ENCODE measurements at regions not wholly inside any gene's neighbourhood (a gene's known extent, or its start where the extent isn't known, plus 50 kb on each side); places are given as distances from the start of the nearest gene placed in this dataset.

DNA sequence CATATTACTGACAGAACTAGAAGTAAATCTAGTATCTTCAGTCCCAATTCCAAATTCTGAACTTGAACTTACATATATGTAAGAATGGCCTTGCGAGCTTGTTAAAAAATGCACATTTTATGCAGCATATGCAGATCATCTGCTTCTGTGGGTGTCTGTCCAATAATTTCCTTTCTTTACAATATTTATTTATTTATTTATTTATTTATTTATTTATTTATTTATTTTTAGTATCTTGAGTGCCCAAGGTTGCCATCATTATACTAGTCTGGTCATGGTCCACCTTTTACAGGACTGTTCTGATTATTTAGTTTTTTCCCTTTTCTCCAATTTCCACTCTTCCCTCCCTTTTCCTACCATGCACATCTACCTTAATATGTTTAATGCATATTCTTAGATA lies 528.4 kb downstream of the COL12A1 start:
- H3K9me3 ChIP-seq (ENCODE audit: control insufficient read depth, low read length), result no peaks in the 10 kb centered on the region
- no peaks in the 10 kb centered on the region for H3K4me1 ChIP-seq (ENCODE audit: control insufficient read depth in 1 of 2, insufficient read depth in 2 of 2, low read length in 2 of 2)
- DNase-seq (no peak), ATAC-seq (ENCODE audit: low FRiP score) (no peak)
- no peak overlapping the region for H3K27ac ChIP-seq (ENCODE audit: low read depth in 1 of 2, low read length in 2 of 2)
- H3K27me3 ChIP-seq (ENCODE audit: control insufficient read depth in 1 of 2, insufficient read depth in 2 of 2, low read length in 1 of 2), result no peaks in the 10 kb centered on the region
- intact Hi-C loops (cut with DNase I), result loop anchor here in 1 of 2 donors (10.0 kb wide), 1 partner anchor 527 kb away; the partner anchor contains the start of gene COL12A1
- H3K36me3 ChIP-seq (ENCODE audit: control insufficient read depth in 1 of 2, insufficient read depth in 2 of 2, low read length in 1 of 2), result no peaks in the 10 kb centered on the region
- H3K4me3 ChIP-seq (ENCODE audit: low read length in 2 of 2), result no peak overlapping the region
- WGBS, 2 donors, result 42 to 98% methylated on average over 1 of the region's 1 CpG

DNA sequence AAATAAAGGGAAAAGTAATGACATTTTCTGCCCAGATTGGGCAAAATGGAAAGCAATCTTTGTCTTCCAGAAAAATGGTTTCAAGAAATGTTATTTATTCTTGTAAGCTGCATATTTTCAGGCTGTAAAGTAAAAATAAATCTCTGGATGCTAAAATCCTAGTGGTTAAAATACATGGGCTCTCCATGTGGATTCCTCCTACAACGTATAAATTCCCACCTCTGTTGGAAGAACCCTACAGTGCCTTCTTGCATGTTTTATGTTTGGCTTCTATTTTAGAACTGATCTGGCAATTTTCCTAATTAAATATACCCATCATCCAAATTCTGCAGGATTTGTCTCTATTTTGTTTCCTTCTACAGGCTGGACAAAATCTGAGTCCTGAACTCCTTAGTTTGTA lies 528.9 kb downstream of the COL12A1 start:
- ATAC-seq (ENCODE audit: low FRiP score) (no peak), DNase-seq (no peak)
- H3K27me3 ChIP-seq (ENCODE audit: control insufficient read depth in 1 of 2, insufficient read depth in 2 of 2, low read length in 1 of 2), result no peaks in the 10 kb centered on the region
- no peak overlapping the region for H3K27ac ChIP-seq (ENCODE audit: low read depth in 1 of 2, low read length in 2 of 2)
- intact Hi-C loops (cut with DNase I), result loop anchor here in 1 of 2 donors (10.0 kb wide), 1 partner anchor 528 kb away; the partner anchor contains the start of gene COL12A1
- H3K4me1 ChIP-seq (ENCODE audit: control insufficient read depth in 1 of 2, insufficient read depth in 2 of 2, low read length in 2 of 2), result no peaks in the 10 kb centered on the region
- WGBS, 2 donors, result 0 to 11% methylated on average over 1 of the region's 1 CpG
- no peaks in the 10 kb centered on the region for H3K9me3 ChIP-seq (ENCODE audit: control insufficient read depth, low read length)
- no peaks in the 10 kb centered on the region for H3K36me3 ChIP-seq (ENCODE audit: control insufficient read depth in 1 of 2, insufficient read depth in 2 of 2, low read length in 1 of 2)
- H3K4me3 ChIP-seq (ENCODE audit: low read length in 2 of 2), result no peak overlapping the region

DNA sequence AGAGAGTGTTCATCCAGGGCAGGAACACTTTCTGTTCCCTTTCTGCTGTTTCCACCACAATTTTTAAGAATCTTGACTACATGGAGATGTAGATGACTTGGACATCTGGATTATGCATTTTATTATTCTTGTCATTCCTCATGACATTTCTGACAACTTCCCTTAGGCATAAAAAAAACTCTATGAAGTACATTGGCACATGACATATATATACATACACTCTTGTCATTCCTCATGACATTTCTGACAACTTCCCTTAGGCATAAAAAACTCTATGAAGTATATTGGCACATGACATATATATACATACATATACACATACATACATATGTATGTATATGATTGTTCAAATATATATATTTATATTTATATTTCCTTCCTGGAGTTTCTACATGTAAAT lies 531.5 kb downstream of the COL12A1 start:
- no peaks in the 10 kb centered on the region for H3K36me3 ChIP-seq (ENCODE audit: control insufficient read depth in 1 of 2, insufficient read depth in 2 of 2, low read length in 1 of 2)
- H3K27ac ChIP-seq (ENCODE audit: low read depth in 1 of 2, low read length in 2 of 2), result no peak overlapping the region
- no peak for DNase-seq
- intact Hi-C loops (cut with DNase I), result loop anchor here (5.0 to 10.0 kb wide), 2 partner anchors 67 to 530 kb away; partner anchors contain the start of gene COL12A1 (in 1 of the 2)
- no peak overlapping the region for H3K4me3 ChIP-seq (ENCODE audit: low read length in 2 of 2)
- H3K4me1 ChIP-seq (ENCODE audit: control insufficient read depth in 1 of 2, insufficient read depth in 2 of 2, low read length in 2 of 2), result peaks cover 3% of the 10 kb centered on the region in 2 donors
- H3K27me3 ChIP-seq (ENCODE audit: control insufficient read depth in 1 of 2, insufficient read depth in 2 of 2, low read length in 1 of 2), result no peaks in the 10 kb centered on the region
- no peaks in the 10 kb centered on the region for H3K9me3 ChIP-seq (ENCODE audit: control insufficient read depth, low read length)
- ATAC-seq (ENCODE audit: low FRiP score), result no peak

DNA sequence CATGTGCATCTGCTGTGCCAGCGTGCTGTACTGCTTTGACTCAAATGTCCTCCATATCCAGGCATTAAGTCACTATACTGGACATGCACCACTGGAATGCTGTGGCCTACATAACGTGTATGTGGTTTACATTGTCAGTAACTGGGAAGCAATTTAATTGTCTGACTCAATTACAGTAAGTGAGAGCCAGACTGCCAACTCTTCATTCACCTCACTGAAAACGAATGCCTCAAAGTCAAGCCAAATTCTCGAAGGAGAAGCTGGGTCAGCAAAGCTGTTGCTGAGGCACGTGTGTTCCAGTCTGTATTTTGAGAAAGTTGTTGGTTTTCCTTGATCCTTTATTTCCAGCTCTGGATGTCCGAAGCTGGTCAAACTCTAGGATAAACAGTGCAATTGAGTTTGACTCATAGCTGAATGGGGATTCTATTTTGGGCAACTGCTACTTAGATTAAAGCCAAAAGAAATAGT lies 534.3 kb downstream of the COL12A1 start:
- 1 to 5% methylated on average over 6 of the region's 6 CpGs for WGBS, 2 donors
- DNase-seq, result no peak
- intact Hi-C loops (cut with DNase I), result loop anchor here (5.0 to 10.0 kb wide), 2 partner anchors 64 to 533 kb away; partner anchors contain the start of gene COL12A1 (in 1 of the 2)
- Histone ChIP-seq H3K4me3 (ENCODE audit: low read length in 2 of 2) (no peak overlapping the region), H3K9me3 (ENCODE audit: control insufficient read depth, low read length) (no peaks in the 10 kb centered on the region), H3K27ac (ENCODE audit: low read depth in 1 of 2, low read length in 2 of 2) (peak overlapping the region; percentile 43 to 86), H3K36me3 (ENCODE audit: control insufficient read depth in 1 of 2, insufficient read depth in 2 of 2, low read length in 1 of 2) (no peaks in the 10 kb centered on the region), H3K27me3 (ENCODE audit: control insufficient read depth in 1 of 2, insufficient read depth in 2 of 2, low read length in 1 of 2) (no peaks in the 10 kb centered on the region), H3K4me1 (ENCODE audit: control insufficient read depth in 1 of 2, insufficient read depth in 2 of 2, low read length in 2 of 2) (peaks cover 3% of the 10 kb centered on the region in 2 donors)
- peak; percentile 74 for ATAC-seq (ENCODE audit: low FRiP score)

DNA sequence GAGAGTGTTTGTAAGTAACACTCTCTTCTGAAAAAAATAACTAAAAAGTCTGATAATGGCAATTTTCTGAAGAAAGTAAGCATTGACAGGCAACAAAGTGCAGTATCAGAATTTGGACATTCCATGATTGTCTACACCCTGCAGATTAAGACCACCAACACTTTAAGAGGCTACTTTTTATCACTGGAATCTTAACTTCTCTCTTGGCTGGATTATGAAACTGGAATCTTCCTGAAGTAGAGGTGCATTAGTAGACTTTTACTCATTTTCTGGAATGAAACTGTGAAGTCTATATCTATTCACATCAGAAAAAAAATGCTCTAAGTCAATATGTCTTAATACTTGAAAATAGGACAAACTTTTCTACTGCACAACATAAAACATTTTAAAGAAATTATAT lies 547.5 kb downstream of the COL12A1 start:
- DNase-seq (no peak), ATAC-seq (ENCODE audit: low FRiP score) (no peak)
- H3K4me1 ChIP-seq (ENCODE audit: control insufficient read depth in 1 of 2, insufficient read depth in 2 of 2, low read length in 2 of 2), result no peaks in the 10 kb centered on the region
- no peak overlapping the region for H3K4me3 ChIP-seq (ENCODE audit: low read length in 2 of 2)
- no peaks in the 10 kb centered on the region for H3K36me3 ChIP-seq (ENCODE audit: control insufficient read depth in 1 of 2, insufficient read depth in 2 of 2, low read length in 1 of 2)
- no peak overlapping the region for H3K27ac ChIP-seq (ENCODE audit: low read depth in 1 of 2, low read length in 2 of 2)
- intact Hi-C loops (cut with DNase I), result no loop called here
- no peaks in the 10 kb centered on the region for H3K9me3 ChIP-seq (ENCODE audit: control insufficient read depth, low read length)
- no peaks in the 10 kb centered on the region for H3K27me3 ChIP-seq (ENCODE audit: control insufficient read depth in 1 of 2, insufficient read depth in 2 of 2, low read length in 1 of 2)

DNA sequence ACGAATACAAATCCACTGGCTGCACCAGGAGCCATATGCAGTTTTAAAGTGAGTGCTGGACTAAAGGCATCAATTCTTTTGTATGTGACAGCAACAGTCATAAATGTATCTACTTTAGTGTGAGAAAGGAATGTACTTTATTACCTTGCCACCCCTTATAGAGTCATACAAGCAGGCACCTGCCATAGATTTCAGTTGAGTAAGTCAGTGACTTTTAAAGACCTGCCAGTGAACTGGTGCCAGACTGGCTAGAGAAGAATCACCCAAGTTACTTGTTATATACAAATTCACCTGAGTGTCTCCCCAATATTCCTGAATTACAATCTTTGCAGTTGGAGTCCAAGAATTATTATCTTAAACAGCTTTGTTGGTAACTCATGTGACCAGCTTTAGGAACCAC lies 547.9 kb downstream of the COL12A1 start:
- intact Hi-C loops (cut with DNase I), result no loop called here

DNA sequence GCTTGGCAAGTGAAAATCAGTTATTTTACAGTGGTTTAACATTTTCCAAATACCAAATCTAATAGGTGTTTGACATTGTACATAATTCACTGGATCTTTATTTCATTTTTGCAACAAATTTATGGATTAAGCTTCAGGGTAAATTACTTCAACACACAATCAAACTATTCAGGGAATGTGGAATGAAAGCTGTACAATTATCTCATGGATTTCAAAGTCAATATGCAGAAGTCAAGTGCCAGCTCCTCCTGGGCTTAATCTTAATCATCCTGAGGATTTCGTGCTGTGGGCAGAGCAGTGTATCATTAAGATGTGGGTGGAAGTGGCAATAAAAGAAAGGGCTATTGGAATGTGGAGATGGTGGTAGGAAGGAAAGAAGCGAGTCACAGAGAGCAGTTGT lies 548.8 kb downstream of the COL12A1 start:
- Histone ChIP-seq H3K4me3 (ENCODE audit: low read length in 2 of 2) (no peak overlapping the region), H3K4me1 (ENCODE audit: control insufficient read depth in 1 of 2, insufficient read depth in 2 of 2, low read length in 2 of 2) (no peaks in the 10 kb centered on the region), H3K36me3 (ENCODE audit: control insufficient read depth in 1 of 2, insufficient read depth in 2 of 2, low read length in 1 of 2) (no peaks in the 10 kb centered on the region), H3K27me3 (ENCODE audit: control insufficient read depth in 1 of 2, insufficient read depth in 2 of 2, low read length in 1 of 2) (no peaks in the 10 kb centered on the region), H3K27ac (ENCODE audit: low read depth in 1 of 2, low read length in 2 of 2) (no peak overlapping the region), H3K9me3 (ENCODE audit: control insufficient read depth, low read length) (no peaks in the 10 kb centered on the region)
- 76 to 80% methylated on average over 2 of the region's 2 CpGs for WGBS, 2 donors
- DNase-seq (no peak), ATAC-seq (ENCODE audit: low FRiP score) (no peak)
- intact Hi-C loops (cut with DNase I), result no loop called here

More for the DNA sequence above, 547.9 kb downstream of the COL12A1 start:
- Histone ChIP-seq H3K27me3 (ENCODE audit: control insufficient read depth in 1 of 2, insufficient read depth in 2 of 2, low read length in 1 of 2) (no peaks in the 10 kb centered on the region), H3K27ac (ENCODE audit: low read depth in 1 of 2, low read length in 2 of 2) (no peak overlapping the region), H3K4me3 (ENCODE audit: low read length in 2 of 2) (no peak overlapping the region), H3K9me3 (ENCODE audit: control insufficient read depth, low read length) (no peaks in the 10 kb centered on the region), H3K4me1 (ENCODE audit: control insufficient read depth in 1 of 2, insufficient read depth in 2 of 2, low read length in 2 of 2) (no peaks in the 10 kb centered on the region), H3K36me3 (ENCODE audit: control insufficient read depth in 1 of 2, insufficient read depth in 2 of 2, low read length in 1 of 2) (no peaks in the 10 kb centered on the region)
- DNase-seq (no peak), ATAC-seq (ENCODE audit: low FRiP score) (no peak)
- 97 to 98% methylated on average over 1 of the region's 1 CpG for WGBS, 2 donors

DNA sequence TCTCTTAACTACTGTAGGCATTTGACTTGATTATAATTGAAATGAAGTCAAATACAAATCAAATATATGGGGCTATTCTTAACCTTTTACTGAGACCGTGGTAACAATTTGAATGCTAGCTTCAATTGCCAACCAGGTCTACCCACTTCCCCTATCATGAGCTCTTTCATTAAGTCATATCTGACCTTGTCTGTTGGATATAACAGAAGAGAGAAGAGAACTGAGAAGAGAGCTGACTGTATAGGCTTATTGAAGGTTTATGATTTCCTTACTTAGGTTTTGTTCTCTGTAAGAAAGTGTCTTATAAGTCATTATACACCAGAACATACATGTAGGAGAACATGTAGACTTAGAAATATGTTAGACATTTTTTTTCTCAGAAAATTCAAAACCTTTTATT lies 549.4 kb downstream of the COL12A1 start:
- 89 to 90% methylated on average over 1 of the region's 1 CpG for WGBS, 2 donors
- intact Hi-C loops (cut with DNase I), result no loop called here
- no peak overlapping the region for H3K4me3 ChIP-seq (ENCODE audit: low read length in 2 of 2)
- no peaks in the 10 kb centered on the region for H3K36me3 ChIP-seq (ENCODE audit: control insufficient read depth in 1 of 2, insufficient read depth in 2 of 2, low read length in 1 of 2)
- DNase-seq, result no peak
- no peak for ATAC-seq (ENCODE audit: low FRiP score)
- H3K9me3 ChIP-seq (ENCODE audit: control insufficient read depth, low read length), result no peaks in the 10 kb centered on the region
- H3K4me1 ChIP-seq (ENCODE audit: control insufficient read depth in 1 of 2, insufficient read depth in 2 of 2, low read length in 2 of 2), result no peaks in the 10 kb centered on the region
- H3K27me3 ChIP-seq (ENCODE audit: control insufficient read depth in 1 of 2, insufficient read depth in 2 of 2, low read length in 1 of 2), result no peaks in the 10 kb centered on the region
- H3K27ac ChIP-seq (ENCODE audit: low read depth in 1 of 2, low read length in 2 of 2), result no peak overlapping the region

DNA sequence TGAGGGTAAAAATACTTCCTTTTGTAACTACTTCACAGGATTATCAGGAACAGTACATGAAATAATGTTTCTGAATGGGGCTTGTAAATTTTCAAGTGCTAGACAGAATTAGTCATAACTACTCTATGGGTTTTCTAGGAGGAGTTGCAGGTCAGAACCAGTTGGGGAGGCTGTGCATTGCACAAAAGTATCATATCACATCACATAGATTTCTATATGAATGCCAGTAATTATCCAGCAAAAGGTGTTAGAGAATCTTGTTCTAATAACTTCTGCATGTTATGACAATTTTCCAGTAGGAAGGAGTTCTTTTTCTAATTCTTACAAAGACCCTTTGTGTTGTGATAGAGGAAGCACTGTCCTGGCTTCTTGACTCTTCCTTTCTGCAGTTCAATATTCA lies 551.6 kb downstream of the COL12A1 start:
- no peaks in the 10 kb centered on the region for H3K4me1 ChIP-seq (ENCODE audit: control insufficient read depth in 1 of 2, insufficient read depth in 2 of 2, low read length in 2 of 2)
- intact Hi-C loops (cut with DNase I), result no loop called here
- H3K9me3 ChIP-seq (ENCODE audit: control insufficient read depth, low read length), result no peaks in the 10 kb centered on the region
- no peak overlapping the region for H3K4me3 ChIP-seq (ENCODE audit: low read length in 2 of 2)
- H3K27ac ChIP-seq (ENCODE audit: low read depth in 1 of 2, low read length in 2 of 2), result no peak overlapping the region
- no peaks in the 10 kb centered on the region for H3K27me3 ChIP-seq (ENCODE audit: control insufficient read depth in 1 of 2, insufficient read depth in 2 of 2, low read length in 1 of 2)
- H3K36me3 ChIP-seq (ENCODE audit: control insufficient read depth in 1 of 2, insufficient read depth in 2 of 2, low read length in 1 of 2), result no peaks in the 10 kb centered on the region
- ATAC-seq (ENCODE audit: low FRiP score) (no peak), DNase-seq (no peak)

Data from aorta (tissue), 5 donors.